Thoracic aorta (tissue), 2 donors: ENCODE measurements at regions not wholly inside any gene's neighbourhood (a gene's known extent, or its start where the extent isn't known, plus 50 kb on each side); places are given as distances from the start of the nearest gene placed in this dataset.

ENCODE experiments used
- ATAC-seq: fragments of 150-250 bp; one replicate; pipeline ENCODE4 v1.8.0; 2017; ENCODE audit warnings: low read depth; ENCODE audit not compliant: insufficient number of reproducible peaks, low FRiP score
- DNase-seq: peaks from one replicate; pipeline ENCODE4 v3.0.0-alpha.2; 2020; ENCODE audit warnings: low spot score
- H3K27ac ChIP-seq, 2 donors: fragments of 200-600 bp; sonication (generic); 1 replicate in 1 of 2; 2 replicates in 1 of 2; pipeline ENCODE4 v1.5.1; 2016; ENCODE audit warnings: mild to moderate bottlenecking in 2 of 2, moderate library complexity in 2 of 2
- H3K27me3 ChIP-seq: fragments of 200-600 bp; sonication (generic); replicated peaks from 2 replicates; pipeline ENCODE4 v1.6.0; 2016; ENCODE audit warnings: mild to moderate bottlenecking; ENCODE audit not compliant: insufficient read depth
- H3K36me3 ChIP-seq: fragments of 200-600 bp; sonication (generic); one replicate; pipeline ENCODE4 v1.5.1; 2016
- H3K4me1 ChIP-seq, 2 donors: fragments of 200-600 bp; sonication (generic); 1 replicate in 1 of 2; 2 replicates in 1 of 2; pipeline versions ENCODE4 v1.5.1 to v1.6.0; 2016; ENCODE audit warnings: low read depth in 2 of 2, mild to moderate bottlenecking in 1 of 2; ENCODE audit not compliant: control insufficient read depth in 1 of 2
- H3K4me3 ChIP-seq: fragments of 200-600 bp; sonication (generic); 2 replicates; pipeline ENCODE4 v1.5.1; 2016; ENCODE audit warnings: mild to moderate bottlenecking
- H3K9me3 ChIP-seq: fragments of 200-600 bp; sonication (generic); 2 replicates; pipeline ENCODE4 v1.5.1; 2016
- TF ChIP-seq, protein P1 (sequence below): fragments of 200-600 bp; sonication (generic); IDR thresholded peaks from one replicate; pipeline ENCODE4 v1.5.1; 2019; ENCODE audit warnings: antibody characterized with exemption

DNA sequence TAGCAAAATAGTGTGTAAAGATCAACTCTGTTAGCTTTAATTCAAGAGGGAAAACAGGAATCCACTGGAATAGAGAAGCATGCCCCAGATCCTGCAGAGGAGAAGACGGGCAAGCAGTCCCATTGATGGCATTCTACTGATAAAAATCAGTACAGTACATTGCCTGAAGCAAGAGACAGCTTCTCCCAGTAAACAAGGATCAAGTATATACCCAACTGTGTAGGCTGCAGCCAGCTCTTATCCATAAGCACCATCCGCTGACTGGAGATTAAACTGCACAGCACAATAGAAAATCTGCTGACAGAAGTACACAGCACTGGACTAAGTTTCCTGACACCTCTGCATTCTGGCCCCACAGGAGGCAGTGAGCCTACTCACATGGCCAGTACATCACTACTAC is 110.1 kb downstream of the COX18 start:
- no peak overlapping the region for H3K27ac ChIP-seq

DNA sequence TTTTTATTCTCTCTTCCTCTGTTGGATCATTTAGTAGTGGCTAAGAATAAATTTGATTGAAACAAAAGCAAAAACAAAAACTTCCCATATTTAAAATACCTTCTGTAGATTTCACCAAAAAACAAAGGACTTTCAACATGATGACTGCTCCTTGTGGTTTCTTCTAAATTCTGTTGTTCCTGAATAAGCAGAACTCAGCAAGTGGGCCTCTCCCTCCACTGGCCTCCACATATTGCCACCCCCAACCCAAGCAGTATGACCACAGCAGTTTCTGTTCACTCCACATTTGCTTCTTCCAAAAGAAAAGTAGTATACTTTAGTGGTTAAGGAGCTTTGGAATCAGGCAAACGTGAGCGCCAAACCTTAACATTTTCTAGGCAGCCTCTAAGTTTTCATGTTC is 114.7 kb downstream of the COX18 start:
- Histone ChIP-seq H3K4me3 (no peak overlapping the region), H3K27ac (no peak overlapping the region), H3K4me1 (peaks cover 0 to 10% of the 10 kb centered on the region in 2 donors), H3K9me3 (no peaks in the 10 kb centered on the region), H3K27me3 (no peaks in the 10 kb centered on the region), H3K36me3 (no peaks in the 10 kb centered on the region)
- TF ChIP-seq, protein P1, sequence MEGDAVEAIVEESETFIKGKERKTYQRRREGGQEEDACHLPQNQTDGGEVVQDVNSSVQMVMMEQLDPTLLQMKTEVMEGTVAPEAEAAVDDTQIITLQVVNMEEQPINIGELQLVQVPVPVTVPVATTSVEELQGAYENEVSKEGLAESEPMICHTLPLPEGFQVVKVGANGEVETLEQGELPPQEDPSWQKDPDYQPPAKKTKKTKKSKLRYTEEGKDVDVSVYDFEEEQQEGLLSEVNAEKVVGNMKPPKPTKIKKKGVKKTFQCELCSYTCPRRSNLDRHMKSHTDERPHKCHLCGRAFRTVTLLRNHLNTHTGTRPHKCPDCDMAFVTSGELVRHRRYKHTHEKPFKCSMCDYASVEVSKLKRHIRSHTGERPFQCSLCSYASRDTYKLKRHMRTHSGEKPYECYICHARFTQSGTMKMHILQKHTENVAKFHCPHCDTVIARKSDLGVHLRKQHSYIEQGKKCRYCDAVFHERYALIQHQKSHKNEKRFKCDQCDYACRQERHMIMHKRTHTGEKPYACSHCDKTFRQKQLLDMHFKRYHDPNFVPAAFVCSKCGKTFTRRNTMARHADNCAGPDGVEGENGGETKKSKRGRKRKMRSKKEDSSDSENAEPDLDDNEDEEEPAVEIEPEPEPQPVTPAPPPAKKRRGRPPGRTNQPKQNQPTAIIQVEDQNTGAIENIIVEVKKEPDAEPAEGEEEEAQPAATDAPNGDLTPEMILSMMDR = no peak
- ATAC-seq (no peak), DNase-seq (no peak)

More for the DNA sequence above, 110.1 kb downstream of the COX18 start:
- Histone ChIP-seq H3K4me1 (no peaks in the 10 kb centered on the region), H3K9me3 (peaks cover 2% of the 10 kb centered on the region), H3K36me3 (no peaks in the 10 kb centered on the region), H3K27me3 (no peaks in the 10 kb centered on the region), H3K4me3 (no peak overlapping the region)
- ATAC-seq = no peak
- DNase-seq = no peak
- TF ChIP-seq, protein P1 = no peak

DNA sequence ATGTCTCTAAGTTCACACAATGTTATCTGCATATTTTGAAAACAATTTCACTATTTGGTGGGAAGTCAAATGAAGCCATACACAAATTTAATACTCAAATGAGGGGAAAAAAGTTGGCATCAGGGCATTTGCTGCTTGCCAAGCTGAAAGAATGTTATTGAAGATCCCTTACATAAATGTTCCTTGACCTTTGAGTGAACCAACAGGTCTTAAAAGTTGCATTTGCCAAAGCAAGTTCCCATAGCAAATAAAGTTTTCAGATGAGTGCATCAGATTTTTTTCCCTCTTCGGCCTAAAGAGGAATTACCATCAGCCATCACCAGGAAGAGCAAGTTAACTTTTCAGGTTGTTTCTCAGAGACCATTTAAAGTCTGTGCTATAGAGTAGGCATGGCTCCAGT is 115.9 kb downstream of the COX18 start:
- H3K27me3 ChIP-seq = no peaks in the 10 kb centered on the region
- DNase-seq = no peak
- ATAC-seq = no peak
- H3K4me3 ChIP-seq = no peak overlapping the region
- TF ChIP-seq, protein P1 = no peak
- H3K27ac ChIP-seq = no peak overlapping the region
- H3K36me3 ChIP-seq = no peaks in the 10 kb centered on the region
- peaks cover 0 to 10% of the 10 kb centered on the region in 2 donors for H3K4me1 ChIP-seq
- no peaks in the 10 kb centered on the region for H3K9me3 ChIP-seq

DNA sequence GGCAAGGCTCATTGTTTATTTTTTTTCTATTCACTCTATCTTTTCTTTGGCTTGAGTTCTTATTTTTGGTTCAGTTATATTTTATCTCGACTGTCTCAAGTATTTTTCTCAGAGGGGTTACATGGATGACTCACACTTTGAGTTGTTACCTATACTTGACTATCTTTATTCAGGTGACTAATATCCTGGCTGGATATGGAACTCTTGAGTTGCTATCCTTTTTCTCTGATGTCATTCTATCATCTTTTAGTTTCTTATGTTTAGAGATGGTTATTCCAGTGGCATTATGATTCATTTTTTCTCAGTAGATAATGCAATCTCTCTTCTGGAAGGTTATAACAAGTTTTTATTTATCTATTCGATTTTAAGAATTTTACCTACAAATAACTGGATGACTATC is 117.9 kb downstream of the COX18 start:
- ATAC-seq = no peak

DNA sequence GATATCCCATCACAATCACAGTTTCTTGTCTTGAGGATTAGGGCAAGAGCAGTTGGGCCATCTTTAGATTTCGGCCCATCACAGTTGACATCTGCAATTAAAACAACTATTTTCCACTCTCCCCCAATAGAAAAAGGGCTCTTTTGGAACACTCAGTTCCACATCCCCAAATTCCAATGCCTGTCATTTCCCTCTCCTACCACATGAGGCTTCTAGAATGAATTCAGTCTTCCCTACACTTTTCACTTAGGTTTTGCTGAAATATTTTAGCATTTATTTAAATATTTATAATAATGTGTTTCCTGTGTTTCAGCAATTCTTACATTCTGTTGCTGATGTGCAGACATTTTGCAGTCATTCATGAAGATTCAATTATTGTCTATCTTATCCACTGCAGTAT is 118.4 kb downstream of the COX18 start:
- TF ChIP-seq, protein P1 = no peak
- no peaks in the 10 kb centered on the region for H3K27me3 ChIP-seq
- ATAC-seq = no peak
- no peaks in the 10 kb centered on the region for H3K9me3 ChIP-seq
- H3K4me3 ChIP-seq = no peak overlapping the region
- peaks cover 0 to 10% of the 10 kb centered on the region in 2 donors for H3K4me1 ChIP-seq
- DNase-seq = no peak
- H3K36me3 ChIP-seq = no peaks in the 10 kb centered on the region
- no peak overlapping the region for H3K27ac ChIP-seq

More for the DNA sequence above, 117.9 kb downstream of the COX18 start:
- H3K27ac ChIP-seq = no peak overlapping the region
- no peaks in the 10 kb centered on the region for H3K36me3 ChIP-seq
- H3K27me3 ChIP-seq = no peaks in the 10 kb centered on the region
- DNase-seq = no peak
- no peaks in the 10 kb centered on the region for H3K9me3 ChIP-seq
- H3K4me3 ChIP-seq = no peak overlapping the region
- peaks cover 0 to 10% of the 10 kb centered on the region in 2 donors for H3K4me1 ChIP-seq
- TF ChIP-seq, protein P1 = no peak
